ENCODE measurements at regions not wholly inside any gene's neighbourhood (a gene's known extent, or its start where the extent isn't known, plus 50 kb on each side); places are given as distances from the start of the nearest gene placed in this dataset.

GRCh38 chr4:177681902-177682301, 239.7 kb upstream of the AGA start:
- no peak for TF ChIP-seq USF2 (IDR thresholded peaks at IDR 0.05; ENCODE audit: low read depth, low read length)
- no peak for TF ChIP-seq NFE2L2 (IDR thresholded peaks at IDR 0.05; ENCODE audit: low read depth, low read length)
- no peak for TF ChIP-seq RCOR1 (IDR thresholded peaks at IDR 0.05; ENCODE audit: insufficient replicate concordance, low read length)
- no peak for TF ChIP-seq CTCF (conservative IDR thresholded peaks at IDR 0.05; ENCODE audit: low read depth, low read length)
- TF ChIP-seq POLR2A (IDR thresholded peaks at IDR 0.05; ENCODE audit: low read depth, low read length) = no peak
- no peak for TF ChIP-seq RFX5 (IDR thresholded peaks at IDR 0.05; ENCODE audit: low read depth, low read length)
- no peak for TF ChIP-seq SMC3 (IDR thresholded peaks at IDR 0.05; ENCODE audit: low read depth, low read length)
- TF ChIP-seq MAFK (IDR thresholded peaks at IDR 0.05; ENCODE audit: low read depth, low read length) = no peak
- TF ChIP-seq RAD21 (IDR thresholded peaks at IDR 0.05; ENCODE audit: low read length) = no peak
- no peak for TF ChIP-seq BHLHE40 (IDR thresholded peaks at IDR 0.05; ENCODE audit: low read depth, low read length)
- TF ChIP-seq ELK1 (IDR thresholded peaks at IDR 0.05; ENCODE audit: borderline replicate concordance, low read depth, low read length) = no peak

Data from IMR-90 (cell line).